C4-2B (cell line): ENCODE measurements at regions not wholly inside any gene's neighbourhood (a gene's known extent, or its start where the extent isn't known, plus 50 kb on each side); places are given as distances from the start of the nearest gene placed in this dataset.

ENCODE experiments used
- ZFX ChIP-seq: fragments of 450-650 bp; IDR thresholded peaks from 2 replicates; pipeline ENCODE4 v1.6.1; 2017
- TF ChIP-seq, protein P1 (sequence below): fragments of 450-650 bp; conservative IDR thresholded peaks from 2 replicates; pipeline ENCODE4 v1.5.1; 2017; ENCODE audit warnings: mild to moderate bottlenecking

DNA sequence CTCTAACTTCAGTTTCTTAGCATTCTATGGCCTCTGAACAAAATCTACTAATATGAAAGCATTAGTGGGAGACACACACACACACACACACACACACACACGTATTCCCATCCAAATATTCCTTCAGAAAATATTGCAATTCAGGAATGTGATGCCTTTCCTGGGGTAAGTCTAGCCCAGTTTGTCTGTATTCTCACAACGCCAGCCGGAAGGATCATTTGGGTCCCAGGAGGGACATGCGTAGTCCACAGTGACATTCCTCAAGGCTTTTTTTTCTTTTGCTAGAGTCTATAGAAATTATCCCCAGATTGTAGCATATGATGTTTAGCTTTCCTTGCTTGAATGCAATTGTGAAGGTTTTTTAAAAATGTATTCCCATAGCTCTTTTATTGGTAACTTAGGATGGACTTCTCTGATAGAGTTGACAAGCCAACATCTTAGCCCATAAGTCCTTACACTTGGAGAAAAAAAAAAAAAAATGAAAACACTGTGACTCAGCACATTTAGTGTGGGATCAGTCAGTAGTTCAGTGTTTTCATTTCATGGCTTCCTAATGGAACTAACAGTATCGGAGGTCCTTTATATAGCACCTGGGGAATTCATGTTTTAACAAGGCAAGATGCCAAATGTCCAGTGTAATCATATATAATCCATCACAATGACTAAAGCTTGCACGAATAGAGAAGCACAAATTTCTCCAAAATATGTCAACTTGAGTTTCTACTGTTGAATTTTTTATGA is 316.5 kb downstream of the DIRAS2 start:
- TF ChIP-seq, protein P1, sequence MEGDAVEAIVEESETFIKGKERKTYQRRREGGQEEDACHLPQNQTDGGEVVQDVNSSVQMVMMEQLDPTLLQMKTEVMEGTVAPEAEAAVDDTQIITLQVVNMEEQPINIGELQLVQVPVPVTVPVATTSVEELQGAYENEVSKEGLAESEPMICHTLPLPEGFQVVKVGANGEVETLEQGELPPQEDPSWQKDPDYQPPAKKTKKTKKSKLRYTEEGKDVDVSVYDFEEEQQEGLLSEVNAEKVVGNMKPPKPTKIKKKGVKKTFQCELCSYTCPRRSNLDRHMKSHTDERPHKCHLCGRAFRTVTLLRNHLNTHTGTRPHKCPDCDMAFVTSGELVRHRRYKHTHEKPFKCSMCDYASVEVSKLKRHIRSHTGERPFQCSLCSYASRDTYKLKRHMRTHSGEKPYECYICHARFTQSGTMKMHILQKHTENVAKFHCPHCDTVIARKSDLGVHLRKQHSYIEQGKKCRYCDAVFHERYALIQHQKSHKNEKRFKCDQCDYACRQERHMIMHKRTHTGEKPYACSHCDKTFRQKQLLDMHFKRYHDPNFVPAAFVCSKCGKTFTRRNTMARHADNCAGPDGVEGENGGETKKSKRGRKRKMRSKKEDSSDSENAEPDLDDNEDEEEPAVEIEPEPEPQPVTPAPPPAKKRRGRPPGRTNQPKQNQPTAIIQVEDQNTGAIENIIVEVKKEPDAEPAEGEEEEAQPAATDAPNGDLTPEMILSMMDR: no peak
- TF ChIP-seq ZFX: no peak
